GM13976 (cell line): ENCODE measurements at regions not wholly inside any gene's neighbourhood (a gene's known extent, or its start where the extent isn't known, plus 50 kb on each side); places are given as distances from the start of the nearest gene placed in this dataset.
"Not testable (repeated sequence)": the region's sequence is repeated elsewhere in the genome, so short reads cannot be mapped to it uniquely, and the experiment has no call there.

Experiments
- DNase-seq: peaks from one replicate; pipeline ENCODE4 v3.0.0; 2012; ENCODE audit warnings: low spot score
- in situ Hi-C: fragments of 300-500 bp; cut with MboI; formaldehyde crosslinking; loops from one replicate; pipeline ENCODE4 v1.12.0; 2022; ENCODE audit warnings: low sequenced_read_pairs, mixed read lengths, inconsistent platforms; ENCODE audit not compliant: unreplicated experiment

DNA sequence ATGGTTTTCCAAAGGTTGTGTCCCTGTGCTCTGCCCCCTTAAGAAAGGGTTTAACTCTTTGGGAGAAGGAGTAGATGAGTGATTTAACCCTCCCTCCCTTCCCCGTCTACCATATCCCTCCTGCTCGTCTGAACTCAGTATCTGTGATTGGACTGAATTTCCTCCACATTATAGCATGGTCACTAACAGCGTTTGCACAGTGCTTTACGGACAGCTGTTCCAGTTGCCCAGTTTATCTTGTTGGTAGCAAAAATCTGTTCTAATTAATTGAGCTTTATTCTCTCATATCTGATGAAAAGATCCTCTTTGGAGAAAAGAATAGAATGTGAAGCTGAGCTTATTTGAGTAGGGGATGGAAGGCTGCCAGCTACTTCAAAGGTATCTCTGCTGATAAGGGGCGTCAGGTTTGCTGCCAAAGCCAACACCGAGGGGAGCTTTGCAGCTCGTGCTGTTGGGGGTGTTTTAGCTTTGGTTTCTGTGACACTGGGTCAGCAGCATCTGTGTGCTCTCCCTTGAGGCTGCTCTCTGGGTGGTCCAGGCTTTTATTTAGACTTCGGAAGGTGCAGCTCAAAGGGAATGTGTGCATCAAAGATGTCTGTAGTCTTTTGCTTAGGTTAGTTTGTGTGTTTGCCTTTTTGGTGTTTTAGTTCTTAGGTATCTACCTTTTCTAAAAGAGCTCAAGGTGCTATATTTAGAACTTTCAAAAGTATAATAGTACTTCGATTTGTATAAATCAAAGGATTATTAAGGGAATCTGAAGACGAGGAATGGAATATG lies 118.8 kb upstream of the IKBKE start:
- DNase-seq, in situ Hi-C loops: not testable (repeated sequence)

GRCh38 chr1:206356310-206356709 lies 114.0 kb upstream of the IKBKE start:
- in situ Hi-C loops, result not testable (repeated sequence)

GRCh38 chr1:206357962-206358361 lies 112.3 kb upstream of the IKBKE start:
- DNase-seq, in situ Hi-C loops: not testable (repeated sequence)

More at GRCh38 chr1:206356310-206356709, 114.0 kb upstream of the IKBKE start:
- DNase-seq, result not testable (repeated sequence)

GRCh38 chr1:206358771-206359170 lies 111.5 kb upstream of the IKBKE start:
- DNase-seq, in situ Hi-C loops: not testable (repeated sequence)

DNA sequence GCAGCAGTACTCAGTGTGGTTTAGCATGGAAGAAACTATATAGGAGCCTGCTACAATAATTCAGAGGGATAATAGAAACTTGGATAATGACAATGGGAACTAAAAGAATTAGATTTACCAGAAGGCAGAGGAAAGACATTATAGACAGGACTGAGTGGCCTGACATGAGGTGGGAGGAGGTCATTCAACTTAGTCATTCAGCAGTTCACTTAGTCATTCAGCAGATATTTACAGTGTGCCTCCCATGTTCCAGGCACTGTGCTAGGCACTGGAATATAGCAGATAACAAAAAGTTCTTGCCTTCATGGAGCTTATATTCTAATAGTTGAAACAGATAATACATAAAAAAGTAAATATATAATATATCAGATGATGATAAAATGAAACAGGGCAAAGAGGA lies 110.9 kb upstream of the IKBKE start:
- DNase-seq, in situ Hi-C loops: not testable (repeated sequence)

GRCh38 chr1:206361978-206362543 lies 108.2 kb upstream of the IKBKE start:
- in situ Hi-C loops, DNase-seq: not testable (repeated sequence)

- DNase-seq, in situ Hi-C loops: not testable (repeated sequence)
Observed at GRCh38 chr1:206362994-206363393, 107.3 kb upstream of the IKBKE start.

DNA sequence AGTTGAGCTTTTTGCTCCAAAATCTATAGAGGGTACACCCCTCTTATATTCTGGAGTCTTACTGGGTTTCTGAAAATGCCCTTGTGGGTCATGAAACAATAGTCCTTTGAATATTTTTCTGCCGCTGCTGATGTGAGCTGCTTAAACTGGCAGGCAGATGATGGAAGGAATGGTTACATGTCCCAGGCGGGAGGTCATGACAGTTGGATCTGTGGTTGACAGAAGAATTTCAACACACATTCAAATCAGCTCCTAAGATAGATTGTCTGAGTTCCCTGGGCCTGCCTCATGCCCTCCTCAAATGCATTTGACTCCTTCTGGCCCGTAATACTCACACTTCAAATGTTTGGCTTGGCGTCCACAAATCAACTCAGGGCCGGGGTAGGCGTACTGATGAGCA lies 105.0 kb upstream of the IKBKE start:
- in situ Hi-C loops, DNase-seq: not testable (repeated sequence)

GRCh38 chr1:206366131-206366530 lies 104.1 kb upstream of the IKBKE start:
- in situ Hi-C loops, DNase-seq: not testable (repeated sequence)

DNA sequence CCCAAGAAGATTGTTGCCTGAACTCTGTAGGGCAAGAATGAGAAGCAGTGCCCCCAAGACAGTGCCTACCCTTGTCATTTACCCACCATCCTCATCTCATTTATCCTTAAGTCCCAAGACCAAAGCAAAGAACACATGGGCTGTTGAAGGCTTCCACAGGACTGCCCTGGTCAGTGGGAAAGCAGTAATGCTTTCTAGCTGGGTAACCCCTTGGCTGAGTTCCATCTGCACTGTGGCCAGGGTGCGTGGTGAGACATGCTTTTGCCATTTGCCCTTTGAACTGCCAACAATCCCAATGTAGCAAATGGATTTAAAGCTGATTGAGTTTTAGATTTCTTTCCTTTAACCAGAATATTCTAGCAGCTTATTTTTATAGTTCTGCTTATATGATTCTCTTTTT lies 103.5 kb upstream of the IKBKE start:
- in situ Hi-C loops, DNase-seq: not testable (repeated sequence)

GRCh38 chr1:206367955-206368622 lies 102.2 kb upstream of the IKBKE start:
- in situ Hi-C loops, result not testable (repeated sequence)

GRCh38 chr1:206374725-206375124 lies 95.6 kb upstream of the IKBKE start:
- in situ Hi-C loops, result not testable (repeated sequence)

More at GRCh38 chr1:206367955-206368622, 102.2 kb upstream of the IKBKE start:
- DNase-seq, result not testable (repeated sequence)

GRCh38 chr1:206375552-206375951 lies 94.7 kb upstream of the IKBKE start:
- in situ Hi-C loops, DNase-seq: not testable (repeated sequence)

More at GRCh38 chr1:206374725-206375124, 95.6 kb upstream of the IKBKE start:
- DNase-seq, result not testable (repeated sequence)

DNA sequence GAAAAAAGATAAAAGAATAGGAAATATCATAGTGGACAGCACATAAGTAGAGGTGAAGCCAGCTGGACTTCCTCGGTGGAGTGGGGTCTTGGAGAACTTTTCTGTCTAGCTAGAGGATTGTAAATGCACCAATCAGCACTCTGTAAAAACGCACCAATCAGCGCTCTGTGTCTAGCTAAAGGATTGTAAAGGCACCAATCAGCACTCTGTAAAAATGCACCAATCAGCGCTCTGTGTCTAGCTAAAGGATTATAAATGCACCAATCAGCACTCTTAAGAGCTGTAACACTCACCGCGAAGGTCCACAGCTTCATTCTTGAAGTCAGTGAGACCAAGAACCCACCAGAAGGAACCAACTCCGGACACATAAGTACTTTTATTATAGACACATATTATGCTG lies 91.8 kb upstream of the IKBKE start:
- DNase-seq, in situ Hi-C loops: not testable (repeated sequence)

DNA sequence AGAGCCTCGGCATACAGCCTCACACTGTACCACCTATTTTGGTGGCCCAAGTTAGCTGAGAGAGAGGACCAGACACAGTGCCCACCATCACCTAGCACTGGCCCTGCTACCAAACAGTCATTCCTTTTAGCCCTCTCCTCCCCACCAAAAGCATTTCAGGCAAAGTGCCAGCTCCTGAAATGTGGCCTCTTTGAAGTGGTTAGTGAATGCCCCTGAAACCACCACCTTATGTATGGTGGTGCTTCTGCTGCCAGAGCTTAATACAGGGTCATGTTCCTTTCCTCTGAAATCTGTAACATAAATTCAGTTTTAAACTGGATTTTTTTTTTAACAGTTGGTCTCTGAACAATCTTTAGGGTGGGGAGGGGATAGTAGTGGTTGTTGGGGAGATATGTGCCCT lies 91.0 kb upstream of the IKBKE start:
- in situ Hi-C loops, DNase-seq: not testable (repeated sequence)

DNA sequence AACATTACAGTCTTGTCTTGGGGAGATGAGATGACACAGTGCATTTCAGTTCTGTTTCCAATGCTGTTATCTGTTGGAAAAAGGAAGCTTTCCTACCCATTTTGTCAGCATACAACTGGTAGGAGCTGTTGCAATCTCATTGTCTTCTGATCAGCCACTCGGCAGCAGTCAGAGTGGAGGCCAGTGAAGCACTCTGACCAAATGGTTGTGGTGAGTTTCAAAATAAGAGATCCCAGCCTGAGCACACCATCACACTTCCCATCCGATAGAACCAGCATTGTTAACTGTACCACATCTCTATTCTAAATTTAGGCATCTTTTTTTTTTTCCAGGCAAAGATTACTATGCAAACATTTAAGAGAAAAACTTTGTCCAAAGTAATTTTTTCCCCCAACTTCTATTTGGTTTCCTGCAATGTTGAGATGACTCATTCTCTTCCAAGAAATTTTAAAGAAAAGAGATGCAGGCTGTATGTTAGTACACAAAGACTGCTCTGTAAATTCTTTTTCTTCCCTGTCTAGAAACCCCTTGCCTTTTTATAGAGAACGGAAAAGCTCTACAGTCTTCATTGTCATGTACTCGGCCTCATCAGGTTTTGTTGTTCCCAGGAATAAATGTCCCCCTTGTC lies 90.0 kb upstream of the IKBKE start:
- in situ Hi-C loops, DNase-seq: not testable (repeated sequence)

DNA sequence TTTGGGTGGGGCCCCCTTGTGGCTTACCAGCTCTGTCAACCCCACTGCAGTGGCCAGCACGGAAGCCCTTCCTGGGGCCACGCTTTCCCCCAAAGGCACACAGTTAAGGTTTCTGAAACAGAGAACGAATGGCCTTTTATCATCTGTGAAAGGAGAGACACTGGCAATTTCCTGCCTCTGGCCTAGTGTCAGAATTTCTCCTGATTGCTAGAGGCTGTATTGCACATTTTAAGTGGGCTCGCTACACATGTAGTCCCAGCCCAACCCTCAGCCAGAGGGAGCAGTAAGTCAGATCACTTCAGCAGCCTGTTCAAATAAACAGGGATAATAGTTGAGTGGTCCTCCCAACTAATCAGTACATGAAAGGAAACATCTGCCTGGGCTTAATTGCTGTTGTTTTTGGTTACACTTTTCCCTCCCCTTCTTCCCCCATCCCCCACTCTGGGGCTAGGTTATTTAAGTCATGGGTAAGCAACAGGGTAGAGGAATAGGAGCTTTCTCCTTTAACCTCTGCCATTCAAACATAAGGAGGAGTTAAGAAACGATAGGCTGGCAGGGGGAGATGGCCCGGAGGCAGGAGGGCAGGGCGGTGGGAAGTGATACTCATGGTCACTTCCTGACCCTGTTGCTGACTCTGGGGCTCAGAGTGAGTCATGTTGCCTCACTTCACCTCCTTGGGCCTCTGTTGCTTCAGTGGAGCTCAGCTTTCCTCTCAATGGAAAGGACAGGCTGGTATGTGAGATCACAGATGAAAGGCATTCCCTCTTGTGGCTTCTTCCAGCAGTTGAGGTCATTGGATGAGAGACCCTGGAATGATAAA lies 89.3 kb upstream of the IKBKE start:
- in situ Hi-C loops, DNase-seq: not testable (repeated sequence)
